CD4-positive, alpha-beta T cell (primary cell): ENCODE measurements at regions not wholly inside any gene's neighbourhood (a gene's known extent, or its start where the extent isn't known, plus 50 kb on each side); places are given as distances from the start of the nearest gene placed in this dataset.
"Not testable (repeated sequence)": the region's sequence is repeated elsewhere in the genome, so short reads cannot be mapped to it uniquely, and the experiment has no call there.

Source experiments
- ATAC-seq: fragments of 200-7000 bp; cut with Tn5 transposase; one replicate; pipeline ENCODE4 v1.10.0; 2022; ENCODE audit warnings: mild to moderate bottlenecking; ENCODE audit not compliant: poor library complexity
- CTCF ChIA-PET: fragments of 350-600 bp; sonication (Branson Sonifier 250); formaldehyde crosslinking; loops from one replicate; lab custom pipeline; 2021; ENCODE audit warnings: antibody characterized with exemption, inconsistent platforms; lab: Charles Lee
- POLR2A ChIA-PET: fragments of 350-600 bp; sonication (Branson Sonifier 250); formaldehyde crosslinking; loops from one replicate; lab custom pipeline; 2021; ENCODE audit warnings: antibody characterized with exemption, inconsistent platforms; lab: Charles Lee
- DNase-seq, 14 experiments: peaks; one replicate each; pipeline ENCODE4 v3.0.0-alpha.2; 2013 to 2020; ENCODE audit warnings: mixed read lengths in 2 of 14
- H3K27ac ChIP-seq, 2 donors: one replicate each; pipeline versions ENCODE4 v1.5.1 to v1.7.0; 2013; ENCODE audit warnings: low read length in 2 of 2, low read depth in 1 of 2, mild to moderate bottlenecking in 1 of 2
- H3K27me3 ChIP-seq, 2 experiments: 1 replicate in 1 of 2; 2 replicates in 1 of 2; pipeline versions ENCODE4 v1.6.1 to v1.7.0; 2013; ENCODE audit warnings: low read length in 2 of 2, control low read depth in 1 of 2, mild to moderate bottlenecking in 1 of 2, moderate library complexity in 1 of 2; ENCODE audit not compliant: insufficient read depth in 2 of 2, control insufficient read depth in 1 of 2
- H3K36me3 ChIP-seq: one replicate; pipeline ENCODE4 v1.6.1; 2013; ENCODE audit warnings: low read length, control low read depth; ENCODE audit not compliant: insufficient read depth
- H3K4me1 ChIP-seq: one replicate; pipeline ENCODE4 v1.6.1; 2013; ENCODE audit warnings: low read length, control low read depth; ENCODE audit not compliant: insufficient read depth
- H3K4me3 ChIP-seq: one replicate; pipeline ENCODE4 v1.5.1; 2013; ENCODE audit warnings: mild to moderate bottlenecking, low read length, moderate library complexity
- H3K9me3 ChIP-seq, 2 experiments: 1 replicate in 1 of 2; 2 replicates in 1 of 2; pipeline versions ENCODE4 v1.6.1 to v1.7.0; 2013; ENCODE audit warnings: low read length in 2 of 2, mild to moderate bottlenecking in 2 of 2, control low read depth in 1 of 2, moderate library complexity in 1 of 2; ENCODE audit not compliant: control insufficient read depth in 1 of 2, insufficient read depth in 1 of 2
- H3K27ac Mint-ChIP-seq: one replicate; pipeline ENCODE4 v1.8.0; 2020; ENCODE audit warnings: mixed read lengths
- H3K27me3 Mint-ChIP-seq: one replicate; pipeline ENCODE4 v1.8.0; 2021; ENCODE audit warnings: mixed read lengths
- H3K36me3 Mint-ChIP-seq: one replicate; pipeline ENCODE4 v1.8.0; 2021; ENCODE audit warnings: low read depth, mixed read lengths
- H3K4me1 Mint-ChIP-seq: one replicate; pipeline ENCODE4 v1.8.0; 2021; ENCODE audit warnings: low read depth, mixed read lengths
- H3K4me3 Mint-ChIP-seq: one replicate; pipeline ENCODE4 v1.8.0; 2020; ENCODE audit warnings: mild to moderate bottlenecking, mixed read lengths
- H3K9me3 Mint-ChIP-seq: one replicate; pipeline ENCODE4 v1.8.0; 2020; ENCODE audit warnings: mixed read lengths
- intact Hi-C, 2 experiments: fragments of 100-400 bp; cut with DNase I in 1 of 2; cut with micrococcal nuclease in 1 of 2; formaldehyde crosslinking; loops; one replicate each; pipeline versions ENCODE4 v1.15.1 to v1.9.0; 2023 to 2025; cut with DNase I, micrococcal nuclease
- TF ChIP-seq, protein P1 (sequence below): fragments of 200-600 bp; IDR thresholded peaks from one replicate; pipeline ENCODE4 v1.8.0; 2022; ENCODE audit warnings: antibody characterized with exemption, mild to moderate bottlenecking

DNA sequence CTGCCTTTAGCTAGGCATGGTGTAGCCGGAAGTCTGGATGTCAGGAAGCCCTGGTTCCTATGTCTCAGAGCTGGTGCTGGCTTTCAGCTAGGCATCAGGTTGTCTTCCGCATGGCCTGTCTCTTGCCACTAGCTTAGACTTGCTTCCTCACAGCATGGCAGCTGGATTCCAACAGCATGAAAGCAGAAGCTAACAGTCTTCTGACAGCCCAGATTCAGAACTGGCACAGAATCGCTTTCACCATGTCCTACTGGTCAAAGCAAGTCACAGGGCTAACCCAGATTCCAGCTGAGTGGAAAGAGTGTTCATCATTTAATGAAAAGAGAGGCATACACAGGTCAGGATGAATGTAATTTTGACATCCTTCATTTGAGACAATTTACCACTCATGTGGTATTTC lies 1050.5 kb downstream of the ROBO2 start:
- CTCF ChIA-PET: no interaction called here
- TF ChIP-seq, protein P1, sequence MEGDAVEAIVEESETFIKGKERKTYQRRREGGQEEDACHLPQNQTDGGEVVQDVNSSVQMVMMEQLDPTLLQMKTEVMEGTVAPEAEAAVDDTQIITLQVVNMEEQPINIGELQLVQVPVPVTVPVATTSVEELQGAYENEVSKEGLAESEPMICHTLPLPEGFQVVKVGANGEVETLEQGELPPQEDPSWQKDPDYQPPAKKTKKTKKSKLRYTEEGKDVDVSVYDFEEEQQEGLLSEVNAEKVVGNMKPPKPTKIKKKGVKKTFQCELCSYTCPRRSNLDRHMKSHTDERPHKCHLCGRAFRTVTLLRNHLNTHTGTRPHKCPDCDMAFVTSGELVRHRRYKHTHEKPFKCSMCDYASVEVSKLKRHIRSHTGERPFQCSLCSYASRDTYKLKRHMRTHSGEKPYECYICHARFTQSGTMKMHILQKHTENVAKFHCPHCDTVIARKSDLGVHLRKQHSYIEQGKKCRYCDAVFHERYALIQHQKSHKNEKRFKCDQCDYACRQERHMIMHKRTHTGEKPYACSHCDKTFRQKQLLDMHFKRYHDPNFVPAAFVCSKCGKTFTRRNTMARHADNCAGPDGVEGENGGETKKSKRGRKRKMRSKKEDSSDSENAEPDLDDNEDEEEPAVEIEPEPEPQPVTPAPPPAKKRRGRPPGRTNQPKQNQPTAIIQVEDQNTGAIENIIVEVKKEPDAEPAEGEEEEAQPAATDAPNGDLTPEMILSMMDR: no peak
- Histone ChIP-seq H3K4me3 (no peak overlapping the region), H3K36me3 (no peaks in the 10 kb centered on the region), H3K27me3 (no peaks in the 10 kb centered on the region), H3K9me3 (peaks cover 0 to 7% of the 10 kb centered on the region in 2 experiments), H3K27ac (no peak overlapping the region), H3K4me1 (no peaks in the 10 kb centered on the region)
- no peaks in the 10 kb centered on the region for H3K27me3 Mint-ChIP-seq
- no peaks in the 10 kb centered on the region for H3K36me3 Mint-ChIP-seq
- intact Hi-C loops: no loop called here
- POLR2A ChIA-PET: no interaction called here
- no peak overlapping the region for H3K4me3 Mint-ChIP-seq
- no peak overlapping the region for H3K27ac Mint-ChIP-seq
- no peak for ATAC-seq
- peaks cover 7% of the 10 kb centered on the region for H3K9me3 Mint-ChIP-seq
- DNase-seq: no peak
- H3K4me1 Mint-ChIP-seq: no peaks in the 10 kb centered on the region

DNA sequence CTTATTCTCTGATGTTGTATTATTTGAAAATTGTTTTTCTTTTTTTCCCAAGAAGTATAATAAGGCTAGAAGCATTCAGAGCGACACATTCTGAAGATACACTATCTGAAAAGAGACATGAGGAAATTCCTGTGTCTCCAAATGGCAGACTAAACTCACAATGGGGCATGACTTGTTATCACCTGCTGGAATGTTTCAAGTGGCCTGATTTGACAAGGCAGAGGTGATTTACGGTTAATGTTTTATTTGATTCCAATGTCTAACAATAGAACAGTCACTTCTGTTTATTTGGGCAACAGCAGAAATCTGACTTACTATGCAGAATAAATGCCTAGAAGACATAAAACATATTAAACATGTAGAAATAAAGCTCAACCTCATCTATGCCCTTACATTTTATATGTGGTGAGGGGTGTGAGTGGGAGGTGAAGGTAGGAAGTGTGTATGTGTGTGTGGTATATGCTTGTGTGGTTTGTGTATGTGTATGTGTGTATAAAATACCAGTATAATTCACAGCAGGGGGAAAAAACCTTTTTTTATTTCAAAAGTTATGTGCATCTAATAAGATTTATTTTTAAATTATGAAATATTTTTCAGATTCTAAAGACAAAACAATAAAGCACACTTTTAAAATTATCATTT lies 1051.7 kb downstream of the ROBO2 start:
- no peaks in the 10 kb centered on the region for H3K4me1 Mint-ChIP-seq
- H3K27ac Mint-ChIP-seq: no peak overlapping the region
- peaks cover 0 to 7% of the 10 kb centered on the region in 2 experiments for H3K9me3 ChIP-seq
- intact Hi-C loops: no loop called here
- ATAC-seq: no peak
- POLR2A ChIA-PET: no interaction called here
- TF ChIP-seq, protein P1: no peak
- peaks cover 7% of the 10 kb centered on the region for H3K9me3 Mint-ChIP-seq
- H3K27me3 ChIP-seq: no peaks in the 10 kb centered on the region
- DNase-seq: no peak
- no peak overlapping the region for H3K4me3 ChIP-seq
- no peak overlapping the region for H3K27ac ChIP-seq
- H3K36me3 Mint-ChIP-seq: no peaks in the 10 kb centered on the region
- no peak overlapping the region for H3K4me3 Mint-ChIP-seq
- H3K27me3 Mint-ChIP-seq: no peaks in the 10 kb centered on the region
- CTCF ChIA-PET: no interaction called here
- H3K36me3 ChIP-seq: no peaks in the 10 kb centered on the region
- no peaks in the 10 kb centered on the region for H3K4me1 ChIP-seq

DNA sequence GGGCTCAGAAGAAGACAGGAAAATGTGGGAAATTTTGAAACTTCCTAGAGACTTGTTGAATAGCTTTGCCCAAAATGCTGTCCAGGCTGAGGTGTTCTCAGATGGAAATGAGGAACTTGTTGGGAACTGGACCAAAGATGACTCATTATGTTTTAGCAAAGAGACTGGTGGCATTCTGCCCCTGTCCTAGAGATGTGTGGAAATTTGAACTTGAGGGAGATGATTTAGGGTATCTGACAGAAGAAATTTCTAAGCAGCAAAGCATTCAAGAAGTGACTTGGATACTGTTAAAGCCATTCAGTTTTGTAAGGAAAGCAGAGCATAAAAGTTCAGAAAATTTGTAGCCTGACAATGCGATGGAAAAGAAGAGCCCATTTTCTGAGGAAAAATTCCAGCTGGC lies 1052.7 kb downstream of the ROBO2 start:
- H3K4me1 ChIP-seq, H3K27me3 ChIP-seq, CTCF ChIA-PET, H3K36me3 Mint-ChIP-seq, intact Hi-C loops, H3K4me1 Mint-ChIP-seq, H3K27ac Mint-ChIP-seq, ATAC-seq, POLR2A ChIA-PET, H3K4me3 Mint-ChIP-seq, H3K9me3 ChIP-seq, H3K36me3 ChIP-seq, H3K9me3 Mint-ChIP-seq, H3K27ac ChIP-seq, H3K4me3 ChIP-seq, H3K27me3 Mint-ChIP-seq, DNase-seq: not testable (repeated sequence)
